ENCODE measurements at regions not wholly inside any gene's neighbourhood (a gene's known extent, or its start where the extent isn't known, plus 50 kb on each side); places are given as distances from the start of the nearest gene placed in this dataset.

DNA sequence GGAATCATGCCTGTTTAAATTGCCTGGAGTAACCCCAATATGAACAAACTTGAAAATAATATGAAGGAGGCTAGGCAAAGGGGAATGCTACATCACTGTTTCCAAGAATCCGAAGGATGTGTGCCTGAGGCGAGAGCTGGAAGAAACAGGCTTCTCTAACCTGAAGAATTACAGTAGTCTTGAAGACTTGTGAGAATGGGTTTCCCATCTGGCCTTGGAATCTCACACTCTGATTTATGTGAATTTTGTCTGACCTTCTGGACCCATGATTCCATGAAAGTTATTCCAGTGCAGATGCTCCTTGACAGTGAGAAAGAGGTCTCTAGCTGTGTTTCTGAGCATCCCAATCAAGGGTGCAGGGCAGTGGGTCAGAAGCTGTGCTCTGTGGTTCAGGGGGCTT is 122.1 kb upstream of the PARP11 start:
- no peaks in the 10 kb centered on the region for H3K79me2 ChIP-seq (ENCODE audit: insufficient read depth, low read length)
- H3K36me3 ChIP-seq (replicated peaks in 1 of 2; ENCODE audit: control insufficient read depth in 1 of 2, insufficient read depth in 2 of 2, low read length in 2 of 2), result no peaks in the 10 kb centered on the region
- intact Hi-C loops (cut with micrococcal nuclease), result loop anchor here (2.0 to 5.0 kb wide), 2 partner anchors 109 to 282 kb away; no protein-coding TSS in a partner anchor
- no peak overlapping the region for H2AFZ ChIP-seq (ENCODE audit: insufficient read depth, low read depth, low read length, poor library complexity, severe bottlenecking)
- H3K27ac ChIP-seq (ENCODE audit: low read depth in 1 of 2, low read length in 2 of 2), result no peak overlapping the region
- no peak overlapping the region for H3K4me3 Mint-ChIP-seq
- no peaks in the 10 kb centered on the region for H3K9me3 ChIP-seq (replicated peaks in 1 of 2; ENCODE audit: control insufficient read depth in 1 of 2, insufficient read depth in 1 of 2, low read length in 2 of 2)
- no peaks in the 10 kb centered on the region for H3K36me3 Mint-ChIP-seq
- no peak overlapping the region for H3K4me3 ChIP-seq (replicated peaks in 1 of 3; ENCODE audit: low read depth in 2 of 3, low read length in 3 of 3)
- no peaks in the 10 kb centered on the region for H3K9me3 Mint-ChIP-seq
- H3K4me1 Mint-ChIP-seq, result peaks cover 3% of the 10 kb centered on the region
- no peak overlapping the region for H3K9ac ChIP-seq (ENCODE audit: insufficient read depth, low read length, poor library complexity, severe bottlenecking)
- WGBS (ENCODE audit: insufficient coverage), result 100% methylated on average over 2 of the region's 2 CpGs
- no peaks in the 10 kb centered on the region for H3K27me3 ChIP-seq (ENCODE audit: control insufficient read depth in 2 of 2, insufficient read depth in 2 of 2, low read length in 2 of 2)
- no peak overlapping the region for H3K4me2 ChIP-seq (replicated peaks; ENCODE audit: extremely low read depth, low read length, poor library complexity, severe bottlenecking)
- no peak overlapping the region for H3K27ac Mint-ChIP-seq
- no peaks in the 10 kb centered on the region for H3K4me1 ChIP-seq (ENCODE audit: control insufficient read depth in 1 of 2, insufficient read depth in 2 of 2, low read length in 2 of 2)
- no peaks in the 10 kb centered on the region for H4K20me1 ChIP-seq (ENCODE audit: insufficient read depth, low read length)
- peaks cover 0 to 4% (median 1%) of the 10 kb centered on the region in 3 donors for H3K27me3 Mint-ChIP-seq (ENCODE audit: low read depth in 3 of 3)
- DNase-seq, result no peak
- TF ChIP-seq, protein P1, sequence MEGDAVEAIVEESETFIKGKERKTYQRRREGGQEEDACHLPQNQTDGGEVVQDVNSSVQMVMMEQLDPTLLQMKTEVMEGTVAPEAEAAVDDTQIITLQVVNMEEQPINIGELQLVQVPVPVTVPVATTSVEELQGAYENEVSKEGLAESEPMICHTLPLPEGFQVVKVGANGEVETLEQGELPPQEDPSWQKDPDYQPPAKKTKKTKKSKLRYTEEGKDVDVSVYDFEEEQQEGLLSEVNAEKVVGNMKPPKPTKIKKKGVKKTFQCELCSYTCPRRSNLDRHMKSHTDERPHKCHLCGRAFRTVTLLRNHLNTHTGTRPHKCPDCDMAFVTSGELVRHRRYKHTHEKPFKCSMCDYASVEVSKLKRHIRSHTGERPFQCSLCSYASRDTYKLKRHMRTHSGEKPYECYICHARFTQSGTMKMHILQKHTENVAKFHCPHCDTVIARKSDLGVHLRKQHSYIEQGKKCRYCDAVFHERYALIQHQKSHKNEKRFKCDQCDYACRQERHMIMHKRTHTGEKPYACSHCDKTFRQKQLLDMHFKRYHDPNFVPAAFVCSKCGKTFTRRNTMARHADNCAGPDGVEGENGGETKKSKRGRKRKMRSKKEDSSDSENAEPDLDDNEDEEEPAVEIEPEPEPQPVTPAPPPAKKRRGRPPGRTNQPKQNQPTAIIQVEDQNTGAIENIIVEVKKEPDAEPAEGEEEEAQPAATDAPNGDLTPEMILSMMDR (IDR thresholded peaks at IDR 0.05), result no peak

DNA sequence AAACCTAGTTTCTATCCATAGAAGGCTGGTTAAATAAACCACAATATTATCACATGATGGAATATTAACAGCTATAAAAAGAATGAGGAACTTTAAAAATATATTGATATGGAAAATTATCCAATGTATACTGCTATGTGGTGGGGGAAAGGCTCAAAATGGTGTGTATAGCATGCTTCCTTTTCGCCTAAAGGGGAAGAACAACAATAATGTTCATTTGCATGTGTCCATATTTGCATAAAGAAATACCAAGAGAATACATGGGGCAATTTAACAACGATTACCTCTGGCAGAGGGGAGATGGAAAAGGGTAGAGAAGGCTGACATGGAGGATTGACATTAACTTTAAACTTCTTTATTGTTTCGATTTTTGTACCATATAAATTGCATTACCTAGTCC is 121.3 kb upstream of the PARP11 start:
- intact Hi-C loops (cut with micrococcal nuclease), result loop anchor here (2.0 to 5.0 kb wide), 2 partner anchors 107 to 108 kb away; no protein-coding TSS in a partner anchor
- Mint-ChIP-seq H3K9me3 (peaks cover 0 to under 1% (median 0%) of the 10 kb centered on the region in 7 donors), H3K4me3 (no peak overlapping the region), H3K36me3 (no peaks in the 10 kb centered on the region), H3K27me3 (ENCODE audit: low read depth in 3 of 3) (peaks cover 0 to 4% (median 1%) of the 10 kb centered on the region in 3 donors), H3K27ac (no peak overlapping the region), H3K4me1 (peaks cover 3% of the 10 kb centered on the region)
- Histone ChIP-seq H3K79me2 (ENCODE audit: insufficient read depth, low read length) (no peaks in the 10 kb centered on the region), H2AFZ (ENCODE audit: insufficient read depth, low read depth, low read length, poor library complexity, severe bottlenecking) (no peak overlapping the region), H3K4me2 (replicated peaks; ENCODE audit: extremely low read depth, low read length, poor library complexity, severe bottlenecking) (no peak overlapping the region), H3K36me3 (replicated peaks in 1 of 2; ENCODE audit: control insufficient read depth in 1 of 2, insufficient read depth in 2 of 2, low read length in 2 of 2) (no peaks in the 10 kb centered on the region), H3K4me3 (replicated peaks in 1 of 3; ENCODE audit: low read depth in 2 of 3, low read length in 3 of 3) (no peak overlapping the region), H3K4me1 (ENCODE audit: control insufficient read depth in 1 of 2, insufficient read depth in 2 of 2, low read length in 2 of 2) (no peaks in the 10 kb centered on the region), H3K9me3 (replicated peaks in 1 of 2; ENCODE audit: control insufficient read depth in 1 of 2, insufficient read depth in 1 of 2, low read length in 2 of 2) (no peaks in the 10 kb centered on the region), H3K27me3 (ENCODE audit: control insufficient read depth in 2 of 2, insufficient read depth in 2 of 2, low read length in 2 of 2) (no peaks in the 10 kb centered on the region), H4K20me1 (ENCODE audit: insufficient read depth, low read length) (no peaks in the 10 kb centered on the region), H3K27ac (ENCODE audit: low read depth in 1 of 2, low read length in 2 of 2) (no peak overlapping the region), H3K9ac (ENCODE audit: insufficient read depth, low read length, poor library complexity, severe bottlenecking) (no peak overlapping the region)
- TF ChIP-seq, protein P1 (IDR thresholded peaks at IDR 0.05), result no peak
- DNase-seq, result no peak
- WGBS (ENCODE audit: insufficient coverage), result no CpG with 5 or more reads among the region's 3 CpGs
